ENCODE measurements at regions not wholly inside any gene's neighbourhood (a gene's known extent, or its start where the extent isn't known, plus 50 kb on each side); places are given as distances from the start of the nearest gene placed in this dataset.

DNA sequence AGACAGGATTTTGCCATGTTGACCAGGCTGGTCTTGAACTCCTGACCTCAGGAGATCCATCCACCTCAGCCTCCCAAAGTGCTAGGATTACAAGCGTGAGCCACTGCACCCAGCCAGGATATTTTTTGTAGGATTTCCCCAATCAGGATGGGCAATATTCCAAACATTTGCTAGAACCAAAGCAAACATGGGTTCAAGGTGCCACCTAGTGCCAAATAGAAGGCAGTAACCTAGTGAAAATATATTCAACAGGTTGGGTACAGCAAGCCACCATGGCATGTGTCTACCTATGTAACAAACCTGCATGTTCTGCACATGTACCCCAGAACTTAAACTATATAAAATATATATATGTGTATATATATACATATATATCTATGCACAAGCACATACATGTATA, 185.9 kb upstream of the CADM2 start:
- Histone ChIP-seq H3K23me2 (ENCODE audit: low read depth, low read length) (no peaks in the 10 kb centered on the region), H3K79me1 (ENCODE audit: low read depth, low read length) (no peaks in the 10 kb centered on the region), H4K5ac (ENCODE audit: insufficient read length, low read depth, low read length) (no peak overlapping the region), H2AK5ac (ENCODE audit: low read depth, low read length) (no peak overlapping the region), H3K18ac (ENCODE audit: extremely low read depth, low read length) (no peak overlapping the region), H3K9me3 (ENCODE audit: insufficient read depth in 2 of 2, low read depth in 1 of 2, low read length in 1 of 2) (no peaks in the 10 kb centered on the region), H3K4me2 (ENCODE audit: insufficient read depth in 1 of 2, low read depth in 2 of 2, low read length in 2 of 2) (no peak overlapping the region), H4K91ac (replicated peaks; ENCODE audit: insufficient read length, low read length) (no peak overlapping the region), H3K9ac (replicated peaks in 1 of 4; ENCODE audit: extremely low read depth in 1 of 4, low read depth in 3 of 4, low read length in 3 of 4) (no peak overlapping the region), H3K27me3 (replicated peaks in 1 of 4; ENCODE audit: control insufficient read depth in 3 of 4, extremely low read depth in 1 of 4, insufficient read depth in 3 of 4, low read length in 3 of 4) (no peaks in the 10 kb centered on the region; a peak in 1 of 7 replicates), H4K20me1 (replicated peaks in 1 of 2; ENCODE audit: control insufficient read depth in 1 of 2, insufficient read depth in 2 of 2, low read length in 2 of 2) (no peaks in the 10 kb centered on the region), H2BK15ac (ENCODE audit: low read length) (no peak overlapping the region), H2BK12ac (ENCODE audit: low read depth, low read length) (no peak overlapping the region), H2AFZ (ENCODE audit: low read length) (no peak overlapping the region), H3K56ac (replicated peaks; ENCODE audit: insufficient read length, low read depth, low read length) (no peak overlapping the region), H3K36me3 (ENCODE audit: control insufficient read depth in 2 of 4, insufficient read depth in 4 of 4, low read length in 3 of 4) (no peaks in the 10 kb centered on the region), H3K4me1 (replicated peaks in 1 of 4; ENCODE audit: control insufficient read depth in 3 of 4, insufficient read depth in 4 of 4, low read length in 3 of 4) (no peaks in the 10 kb centered on the region), H3K4ac (replicated peaks; ENCODE audit: insufficient read length, low read depth, low read length) (no peak overlapping the region), H3K27ac (ENCODE audit: low read depth, low read length) (no peak overlapping the region), H3K14ac (ENCODE audit: insufficient read length) (no peak overlapping the region), H2BK20ac (ENCODE audit: low read length) (no peak overlapping the region), H4K8ac (ENCODE audit: extremely low read depth, insufficient read depth, low read length) (no peak overlapping the region), H2BK120ac (replicated peaks; ENCODE audit: low read depth, low read length) (no peak overlapping the region), H3K4me3 (ENCODE audit: extremely low read depth in 1 of 4, insufficient read depth in 2 of 4, low read depth in 3 of 4, low read length in 4 of 4) (no peak overlapping the region), H3K23ac (ENCODE audit: insufficient read length) (no peak overlapping the region), H2BK5ac (ENCODE audit: low read depth, low read length) (no peak overlapping the region), H3K79me2 (ENCODE audit: control insufficient read depth in 1 of 2, insufficient read depth in 2 of 2, low read length in 2 of 2) (no peaks in the 10 kb centered on the region)
- DNase-seq (ENCODE audit: low read depth in 1 of 2, low spot score in 2 of 2) (no peak), FAIRE-seq (peak; percentile 62)
- TF ChIP-seq RAD21 (IDR thresholded peaks at IDR 0.05 in 1 of 2, conservative IDR thresholded peaks at IDR 0.05 in 1 of 2; ENCODE audit: low read depth in 2 of 2, low read length in 2 of 2) (peak; percentile 76 to 82), KDM1A (IDR thresholded peaks at IDR 0.05; ENCODE audit: borderline replicate concordance, low read length) (no peak)
- TF ChIP-seq, protein P1, sequence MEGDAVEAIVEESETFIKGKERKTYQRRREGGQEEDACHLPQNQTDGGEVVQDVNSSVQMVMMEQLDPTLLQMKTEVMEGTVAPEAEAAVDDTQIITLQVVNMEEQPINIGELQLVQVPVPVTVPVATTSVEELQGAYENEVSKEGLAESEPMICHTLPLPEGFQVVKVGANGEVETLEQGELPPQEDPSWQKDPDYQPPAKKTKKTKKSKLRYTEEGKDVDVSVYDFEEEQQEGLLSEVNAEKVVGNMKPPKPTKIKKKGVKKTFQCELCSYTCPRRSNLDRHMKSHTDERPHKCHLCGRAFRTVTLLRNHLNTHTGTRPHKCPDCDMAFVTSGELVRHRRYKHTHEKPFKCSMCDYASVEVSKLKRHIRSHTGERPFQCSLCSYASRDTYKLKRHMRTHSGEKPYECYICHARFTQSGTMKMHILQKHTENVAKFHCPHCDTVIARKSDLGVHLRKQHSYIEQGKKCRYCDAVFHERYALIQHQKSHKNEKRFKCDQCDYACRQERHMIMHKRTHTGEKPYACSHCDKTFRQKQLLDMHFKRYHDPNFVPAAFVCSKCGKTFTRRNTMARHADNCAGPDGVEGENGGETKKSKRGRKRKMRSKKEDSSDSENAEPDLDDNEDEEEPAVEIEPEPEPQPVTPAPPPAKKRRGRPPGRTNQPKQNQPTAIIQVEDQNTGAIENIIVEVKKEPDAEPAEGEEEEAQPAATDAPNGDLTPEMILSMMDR (IDR thresholded peaks at IDR 0.05; ENCODE audit: control extremely low read depth in 1 of 3, insufficient read depth in 1 of 3, low read depth in 1 of 3, low read length in 3 of 3): peak in 2 of 3 experiments; percentile 26 to 38; a peak in 2 of 4 replicates
- 93% methylated on average over 1 of the region's 1 CpG; no CpG with 5 or more reads in 1 of the 2 experiments for WGBS, 2 experiments (ENCODE audit: extremely low coverage in 1 of 2, insufficient coverage in 1 of 2, insufficient read length in 1 of 2, insufficient replicate concordance in 2 of 2, low coverage in 1 of 2, low lambda C conversion rate in 2 of 2, missing lambda C conversion rate in 1 of 2)
- ChIA-PET CTCF (ENCODE audit: partially characterized antibody) (interaction anchor here (0.8 to 0.9 kb wide), 2 partner anchors 17 to 219 kb away, joined by 3 read pairs; no protein-coding TSS in a partner anchor), POLR2A (ENCODE audit: partially characterized antibody) (no interaction called here)
